ENCODE measurements at regions not wholly inside any gene's neighbourhood (a gene's known extent, or its start where the extent isn't known, plus 50 kb on each side); places are given as distances from the start of the nearest gene placed in this dataset.

GRCh38 chr3:102265720-102266119 lies 169.1 kb upstream of the ZPLD1 start:
- Histone ChIP-seq H3K4me1 (no peaks in the 10 kb centered on the region), H3K36me3 (no peaks in the 10 kb centered on the region), H3K9me3 (peaks cover 0 to 3% (median 0%) of the 10 kb centered on the region in 3 donors), H3K4me3 (no peak overlapping the region), H3K27ac (no peak overlapping the region), H3K27me3 (no peaks in the 10 kb centered on the region)
- in situ Hi-C loops (cut with MboI; ENCODE audit: low sequenced_read_pairs in 4 of 4) (no loop called here), intact Hi-C loops (cut with DNase I; ENCODE audit: low total_unique reads) (no loop called here)
- ATAC-seq, result no peak
- DNase-seq, result no peak
- TF ChIP-seq CTCF (IDR thresholded peaks at IDR 0.05 in 4 of 5, conservative IDR thresholded peaks at IDR 0.05 in 1 of 5), result no peak
- TF ChIP-seq POLR2A (IDR thresholded peaks at IDR 0.05), result no peak

DNA sequence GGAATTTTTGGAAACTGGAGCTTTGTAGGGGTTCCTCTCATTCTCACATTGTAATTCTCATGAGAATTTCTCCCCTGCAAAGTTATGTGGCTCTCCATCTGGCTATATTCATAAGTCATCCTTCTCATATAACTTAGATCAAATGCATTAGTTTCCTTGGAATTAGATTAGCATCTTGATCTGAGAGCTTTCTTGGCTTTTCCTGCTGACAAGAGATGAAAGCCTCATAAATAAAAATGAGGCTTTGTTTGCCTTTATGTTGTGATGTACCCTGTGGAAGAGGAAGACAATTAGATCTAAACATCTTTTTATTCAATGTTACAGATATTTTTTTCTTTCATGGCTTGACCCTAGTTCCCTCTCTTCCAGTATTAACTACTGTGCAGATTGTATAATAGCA lies 165.4 kb upstream of the ZPLD1 start:
- in situ Hi-C loops (cut with MboI; ENCODE audit: low sequenced_read_pairs in 4 of 4), result no loop called here
- intact Hi-C loops (cut with DNase I; ENCODE audit: low total_unique reads), result no loop called here
- no peak for TF ChIP-seq POLR2A (IDR thresholded peaks at IDR 0.05)
- TF ChIP-seq CTCF (IDR thresholded peaks at IDR 0.05 in 4 of 5, conservative IDR thresholded peaks at IDR 0.05 in 1 of 5), result no peak
- no peaks in the 10 kb centered on the region for H3K36me3 ChIP-seq
- no peak overlapping the region for H3K4me3 ChIP-seq
- ATAC-seq (no peak), DNase-seq (no peak)
- H3K4me1 ChIP-seq, result no peaks in the 10 kb centered on the region
- H3K9me3 ChIP-seq, result peaks cover 0 to 3% (median 0%) of the 10 kb centered on the region in 3 donors
- H3K27ac ChIP-seq, result no peak overlapping the region
- no peaks in the 10 kb centered on the region for H3K27me3 ChIP-seq

GRCh38 chr3:102290241-102290640 lies 144.6 kb upstream of the ZPLD1 start:
- in situ Hi-C loops (cut with MboI; ENCODE audit: low sequenced_read_pairs in 4 of 4), result no loop called here
- no peak for ATAC-seq

DNA sequence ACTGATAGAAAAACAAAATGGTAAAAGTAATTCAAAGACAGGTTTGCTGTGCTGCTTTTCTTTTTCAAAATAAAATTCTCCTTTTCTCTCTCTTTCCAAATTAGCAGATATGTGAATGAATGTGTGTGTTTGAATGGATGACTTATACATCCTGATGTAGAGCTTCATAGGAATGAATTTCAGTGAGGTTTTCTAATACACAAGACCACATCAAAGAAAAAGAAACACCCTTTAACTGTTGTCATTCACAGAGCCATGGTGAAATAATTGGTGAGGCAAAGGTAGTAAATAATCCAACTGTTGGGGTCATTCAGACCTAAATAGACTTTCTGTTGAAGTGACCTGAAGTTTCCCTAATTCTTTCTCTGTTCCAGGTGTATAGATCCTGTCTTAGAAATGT lies 139.1 kb upstream of the ZPLD1 start:
- in situ Hi-C loops (cut with MboI; ENCODE audit: low sequenced_read_pairs in 4 of 4) (no loop called here), intact Hi-C loops (cut with DNase I; ENCODE audit: low total_unique reads) (no loop called here)
- Histone ChIP-seq H3K27ac (no peak overlapping the region), H3K4me1 (no peaks in the 10 kb centered on the region), H3K27me3 (no peaks in the 10 kb centered on the region), H3K36me3 (no peaks in the 10 kb centered on the region), H3K4me3 (no peak overlapping the region), H3K9me3 (no peaks in the 10 kb centered on the region)
- ATAC-seq (no peak), DNase-seq (no peak)
- TF ChIP-seq CTCF (IDR thresholded peaks at IDR 0.05 in 4 of 5, conservative IDR thresholded peaks at IDR 0.05 in 1 of 5) (no peak), POLR2A (IDR thresholded peaks at IDR 0.05) (no peak)

More at GRCh38 chr3:102290241-102290640, 144.6 kb upstream of the ZPLD1 start:
- Histone ChIP-seq H3K27me3 (no peaks in the 10 kb centered on the region), H3K9me3 (no peaks in the 10 kb centered on the region), H3K27ac (no peak overlapping the region), H3K36me3 (no peaks in the 10 kb centered on the region), H3K4me1 (no peaks in the 10 kb centered on the region), H3K4me3 (no peak overlapping the region)
- intact Hi-C loops (cut with DNase I; ENCODE audit: low total_unique reads), result no loop called here
- no peak for DNase-seq
- TF ChIP-seq CTCF (IDR thresholded peaks at IDR 0.05 in 4 of 5, conservative IDR thresholded peaks at IDR 0.05 in 1 of 5) (no peak), POLR2A (IDR thresholded peaks at IDR 0.05) (no peak)

DNA sequence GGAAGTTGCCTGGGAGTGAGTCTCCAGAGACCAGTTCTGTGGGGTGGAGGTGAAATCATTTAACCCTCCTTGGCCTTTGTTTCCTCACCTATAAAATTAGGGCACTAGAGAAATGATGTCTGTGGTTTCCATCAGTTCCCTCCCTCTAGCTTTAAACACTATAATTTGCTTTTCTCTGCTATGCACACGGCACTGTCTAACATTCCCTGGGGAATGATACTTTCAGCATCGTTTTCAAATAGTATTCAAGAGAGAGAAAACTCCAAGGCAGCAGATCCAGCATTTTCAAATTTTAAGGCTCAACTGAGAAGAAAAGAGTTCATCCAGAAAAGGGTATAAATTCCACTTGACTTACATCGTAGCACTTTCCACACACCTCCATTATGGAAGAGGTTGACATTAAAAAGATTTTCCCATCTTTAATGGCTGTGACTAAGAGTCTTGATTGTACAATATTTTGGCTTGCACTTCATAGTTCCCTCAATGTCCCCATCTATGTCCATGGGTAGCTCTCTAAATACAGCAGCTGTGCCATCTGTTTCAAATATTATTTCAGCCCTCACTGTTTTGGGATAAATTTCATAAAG lies 137.7 kb upstream of the ZPLD1 start:
- no peaks in the 10 kb centered on the region for H3K27me3 ChIP-seq
- TF ChIP-seq CTCF (IDR thresholded peaks at IDR 0.05 in 4 of 5, conservative IDR thresholded peaks at IDR 0.05 in 1 of 5) (no peak), POLR2A (IDR thresholded peaks at IDR 0.05) (no peak)

More for the DNA sequence above, 137.7 kb upstream of the ZPLD1 start:
- in situ Hi-C loops (cut with MboI; ENCODE audit: low sequenced_read_pairs in 4 of 4) (no loop called here), intact Hi-C loops (cut with DNase I; ENCODE audit: low total_unique reads) (no loop called here)
- Histone ChIP-seq H3K9me3 (no peaks in the 10 kb centered on the region), H3K4me1 (no peaks in the 10 kb centered on the region), H3K4me3 (no peak overlapping the region), H3K36me3 (no peaks in the 10 kb centered on the region), H3K27ac (no peak overlapping the region)
- DNase-seq, result no peak
- no peak for ATAC-seq

Data from gastrocnemius medialis (tissue), 4 donors.